ENCODE measurements at regions not wholly inside any gene's neighbourhood (a gene's known extent, or its start where the extent isn't known, plus 50 kb on each side); places are given as distances from the start of the nearest gene placed in this dataset.

GRCh38 chr14:83624541-83624940 lies 1905.4 kb upstream of the FLRT2 start:
- H3K27ac Mint-ChIP-seq = no peak overlapping the region
- Histone ChIP-seq H3K9me2 (ENCODE audit: insufficient read depth) (no peaks in the 10 kb centered on the region), H4K20me1 (replicated peaks; ENCODE audit: insufficient read depth) (no peaks in the 10 kb centered on the region), H3F3A (replicated peaks; ENCODE audit: low read depth) (no peaks in the 10 kb centered on the region), H3K36me3 (ENCODE audit: insufficient read depth) (no peaks in the 10 kb centered on the region), H3K4me1 (ENCODE audit: insufficient read depth) (no peaks in the 10 kb centered on the region; the same call in 1 of the 2 replicates), H2AFZ (no peak overlapping the region), H3K79me2 (replicated peaks; ENCODE audit: insufficient read depth) (no peaks in the 10 kb centered on the region), H3K27ac (ENCODE audit: low read depth) (no peak overlapping the region), H3K4me2 (no peak overlapping the region), H3K27me3 (ENCODE audit: insufficient read depth) (no peaks in the 10 kb centered on the region), H3K4me3 (no peak overlapping the region)
- no peak overlapping the region for H3K4me3 Mint-ChIP-seq
- H3K36me3 Mint-ChIP-seq (ENCODE audit: low read depth) = peaks cover 8% of the 10 kb centered on the region
- peaks cover 10% of the 10 kb centered on the region for H3K9me3 Mint-ChIP-seq
- DNase-seq (ENCODE audit: low spot score) (no peak), ATAC-seq (no peak)
- TF ChIP-seq EZH2phosphoT487 (IDR thresholded peaks at IDR 0.05; ENCODE audit: unreplicated experiment) (no peak), CTCF (conservative IDR thresholded peaks at IDR 0.05; ENCODE audit: low read depth in 2 of 2) (no peak), POLR2AphosphoS5 (IDR thresholded peaks at IDR 0.05; ENCODE audit: low read depth) (no peak), ZNF114 (CRISPR knock-in tag; IDR thresholded peaks at IDR 0.05) (no peak), NANOG (IDR thresholded peaks at IDR 0.05; ENCODE audit: borderline replicate concordance) (no peak), REST (IDR thresholded peaks at IDR 0.05; ENCODE audit: unreplicated experiment) (no peak), CREB1 (CRISPR knock-in tag; IDR thresholded peaks at IDR 0.05; ENCODE audit: low read depth) (no peak), ZNF331 (CRISPR knock-in tag; IDR thresholded peaks at IDR 0.05; ENCODE audit: low read depth) (no peak), ETS1 (IDR thresholded peaks at IDR 0.05) (no peak), EZH2 (IDR thresholded peaks at IDR 0.05; ENCODE audit: low read depth, unreplicated experiment) (no peak), STAT1 (IDR thresholded peaks at IDR 0.05; ENCODE audit: unreplicated experiment) (no peak), JUNB (IDR thresholded peaks at IDR 0.05; ENCODE audit: unreplicated experiment) (no peak)
- H3K27me3 Mint-ChIP-seq (ENCODE audit: insufficient read depth, low read depth, poor library complexity) = no peaks in the 10 kb centered on the region
- peaks cover 4% of the 10 kb centered on the region; the same call in 1 of the 3 replicates for H3K4me1 Mint-ChIP-seq

Measured in GM23338 (cell line).